Effector CD8-positive, alpha-beta T cell (primary cell): ENCODE measurements at regions not wholly inside any gene's neighbourhood (a gene's known extent, or its start where the extent isn't known, plus 50 kb on each side); places are given as distances from the start of the nearest gene placed in this dataset.
"Not testable (repeated sequence)": the region's sequence is repeated elsewhere in the genome, so short reads cannot be mapped to it uniquely, and the experiment has no call there.

Experiments
- DNase-seq: peaks from one replicate; lab custom pipeline; 2025; lab: John Stamatoyannopoulos, UW

GRCh38 chr6:85128256-85128655 is 321.6 kb upstream of the NT5E start:
- not testable (repeated sequence) for DNase-seq

- no peak for DNase-seq
These were observed 322.1 kb upstream of the NT5E start for GRCh38 chr6:85127696-85128243.

- no peak for DNase-seq
These were observed 322.8 kb upstream of the NT5E start for GRCh38 chr6:85127168-85127498.

GRCh38 chr6:85126485-85127167 is 323.3 kb upstream of the NT5E start:
- no peak for DNase-seq

GRCh38 chr6:85125526-85125925 is 324.4 kb upstream of the NT5E start:
- no peak for DNase-seq

- no peak for DNase-seq
These were observed 325.2 kb upstream of the NT5E start for GRCh38 chr6:85124472-85125354.

GRCh38 chr6:85121158-85121557 is 328.7 kb upstream of the NT5E start:
- no peak for DNase-seq

- DNase-seq: no peak
These were observed 331.1 kb upstream of the NT5E start for GRCh38 chr6:85118652-85119235.

- DNase-seq: no peak
These were observed 331.6 kb upstream of the NT5E start for GRCh38 chr6:85118233-85118632.

- DNase-seq: no peak
These were observed 333.4 kb upstream of the NT5E start for GRCh38 chr6:85116475-85116874.

GRCh38 chr6:85115876-85116275 is 334.0 kb upstream of the NT5E start:
- no peak for DNase-seq

- DNase-seq: no peak
These were observed 334.5 kb upstream of the NT5E start for GRCh38 chr6:85115376-85115775.

- DNase-seq: no peak
These were observed 335.3 kb upstream of the NT5E start for GRCh38 chr6:85114581-85114935.

- no peak for DNase-seq
These were observed 335.8 kb upstream of the NT5E start for GRCh38 chr6:85113934-85114580.

GRCh38 chr6:85112540-85112939 is 337.3 kb upstream of the NT5E start:
- no peak for DNase-seq

- no peak for DNase-seq
These were observed 338.3 kb upstream of the NT5E start for GRCh38 chr6:85111481-85112011.

GRCh38 chr6:85110943-85111342 is 338.9 kb upstream of the NT5E start:
- no peak for DNase-seq

- DNase-seq: no peak
These were observed 342.2 kb upstream of the NT5E start for GRCh38 chr6:85107701-85108100.

- DNase-seq: no peak
These were observed 332.6 kb upstream of the TBX18 start for GRCh38 chr6:85096976-85097375.

GRCh38 chr6:85092226-85092625 is 327.8 kb upstream of the TBX18 start:
- no peak for DNase-seq

- no peak for DNase-seq
These were observed 324.9 kb upstream of the TBX18 start for GRCh38 chr6:85089255-85089654.

GRCh38 chr6:85085875-85086274 is 321.5 kb upstream of the TBX18 start:
- no peak for DNase-seq
